H9 (cell line): ENCODE measurements at regions not wholly inside any gene's neighbourhood (a gene's known extent, or its start where the extent isn't known, plus 50 kb on each side); places are given as distances from the start of the nearest gene placed in this dataset.

Experiments
- DNase-seq: peaks from one replicate; pipeline ENCODE4 v3.0.0-alpha.2; 2017
- H2AFZ ChIP-seq: one replicate; pipeline ENCODE4 v1.6.1; 2013; ENCODE audit warnings: mild to moderate bottlenecking, low read length, control low read depth, moderate library complexity
- H2AK5ac ChIP-seq: 2 replicates; pipeline ENCODE4 v1.6.1; 2013; ENCODE audit warnings: low read length, control low read depth, mixed read lengths; ENCODE audit not compliant: insufficient read length
- H2BK120ac ChIP-seq: one replicate; pipeline ENCODE4 v1.6.1; 2013; ENCODE audit warnings: low read depth, mild to moderate bottlenecking, low read length, control low read depth, inconsistent platforms; ENCODE audit not compliant: poor library complexity, severe bottlenecking
- H2BK12ac ChIP-seq: 2 replicates; pipeline ENCODE4 v1.6.1; 2013; ENCODE audit warnings: low read length, control low read depth, mixed read lengths, low read depth; ENCODE audit not compliant: insufficient read length
- H2BK15ac ChIP-seq: 2 replicates; pipeline ENCODE4 v1.6.1; 2013; ENCODE audit warnings: low read depth, low read length, control low read depth
- H2BK20ac ChIP-seq: one replicate; pipeline ENCODE4 v1.6.1; 2013; ENCODE audit warnings: low read depth, mild to moderate bottlenecking, low read length, control low read depth, inconsistent platforms; ENCODE audit not compliant: poor library complexity, severe bottlenecking
- H2BK5ac ChIP-seq: 2 replicates; pipeline ENCODE4 v1.6.1; 2013; ENCODE audit warnings: low read length, control low read depth, mixed read lengths; ENCODE audit not compliant: insufficient read length
- H3K14ac ChIP-seq: 2 replicates; pipeline ENCODE4 v1.6.1; 2013; ENCODE audit warnings: low read length, control low read depth; ENCODE audit not compliant: insufficient read depth
- H3K18ac ChIP-seq: 2 replicates; pipeline ENCODE4 v1.6.1; 2013; ENCODE audit warnings: low read depth, mild to moderate bottlenecking, mixed read lengths, low read length, control low read depth; ENCODE audit not compliant: insufficient read length
- H3K23ac ChIP-seq: 2 replicates; pipeline ENCODE4 v1.6.1; 2013; ENCODE audit warnings: low read length, control low read depth, mixed read lengths, low read depth; ENCODE audit not compliant: insufficient read length
- H3K23me2 ChIP-seq: 2 replicates; pipeline ENCODE4 v1.6.1; 2013; ENCODE audit warnings: low read depth, mild to moderate bottlenecking, mixed read lengths, low read length, control low read depth; ENCODE audit not compliant: insufficient read length, poor library complexity, severe bottlenecking
- H3K27ac ChIP-seq: 2 replicates; pipeline ENCODE4 v1.5.1; 2013; ENCODE audit warnings: low read length, control low read depth, mixed read lengths, low read depth; ENCODE audit not compliant: insufficient read length
- H3K27me3 ChIP-seq: 2 replicates; pipeline ENCODE4 v1.6.1; 2013; ENCODE audit warnings: low read length, control low read depth, inconsistent platforms; ENCODE audit not compliant: insufficient read depth
- H3K4ac ChIP-seq: 2 replicates; pipeline ENCODE4 v1.6.1; 2013; ENCODE audit warnings: low read depth, mild to moderate bottlenecking, control low read depth, inconsistent platforms, low read length, moderate library complexity
- H3K4me1 ChIP-seq: 2 replicates; pipeline ENCODE4 v1.6.1; 2013; ENCODE audit warnings: low read length, control low read depth, inconsistent platforms; ENCODE audit not compliant: insufficient read depth
- H3K4me2 ChIP-seq: 2 replicates; pipeline ENCODE4 v1.6.1; 2013; ENCODE audit warnings: low read length, control low read depth, mixed read lengths; ENCODE audit not compliant: insufficient read length, insufficient read depth
- H3K56ac ChIP-seq: 2 replicates; pipeline ENCODE4 v1.6.1; 2013; ENCODE audit warnings: low read depth, mild to moderate bottlenecking, mixed read lengths, low read length, control low read depth; ENCODE audit not compliant: insufficient read length
- H3K79me1 ChIP-seq: 2 replicates; pipeline ENCODE4 v1.6.1; 2013; ENCODE audit warnings: low read depth, mild to moderate bottlenecking, moderate library complexity, low read length, control low read depth, inconsistent platforms; ENCODE audit not compliant: insufficient read depth, poor library complexity, severe bottlenecking
- H3K79me2 ChIP-seq: 2 replicates; pipeline ENCODE4 v1.6.1; 2013; ENCODE audit warnings: low read length, control low read depth, inconsistent platforms; ENCODE audit not compliant: insufficient read depth
- H3K9ac ChIP-seq: 2 replicates; pipeline ENCODE4 v1.6.1; 2013; ENCODE audit warnings: low read length, control low read depth, mixed read lengths; ENCODE audit not compliant: insufficient read length; ENCODE audit errors: extremely low read depth
- H3K9me3 ChIP-seq: one replicate; pipeline ENCODE4 v1.6.1; 2013; ENCODE audit warnings: low read depth, low read length, inconsistent platforms; ENCODE audit not compliant: control insufficient read depth
- H3T11ph ChIP-seq: one replicate; pipeline ENCODE4 v1.6.1; 2013; ENCODE audit warnings: mild to moderate bottlenecking, low read length, control low read depth, inconsistent platforms
- H4K20me1 ChIP-seq: one replicate; pipeline ENCODE4 v1.6.1; 2013; ENCODE audit not compliant: control insufficient read depth, insufficient read length, insufficient read depth
- H4K5ac ChIP-seq: 2 replicates; pipeline ENCODE4 v1.6.1; 2013; ENCODE audit warnings: low read depth, mild to moderate bottlenecking, mixed read lengths, low read length, control low read depth; ENCODE audit not compliant: insufficient read length
- H4K8ac ChIP-seq: replicated peaks from 2 replicates; pipeline ENCODE4 v1.6.1; 2013; ENCODE audit warnings: low read length, control low read depth, mixed read lengths, low read depth; ENCODE audit not compliant: insufficient read length
- H4K91ac ChIP-seq: 2 replicates; pipeline ENCODE4 v1.6.1; 2013; ENCODE audit warnings: low read depth, mild to moderate bottlenecking, moderate library complexity, mixed read lengths, low read length, control low read depth; ENCODE audit not compliant: insufficient read length
- H3K27ac Mint-ChIP-seq, 3 experiments: 2 replicates in 2 of 3; 3 replicates in 1 of 3; pipeline ENCODE4 v1.8.0; 2020 to 2021; ENCODE audit warnings: mixed read lengths in 3 of 3, mild to moderate bottlenecking in 1 of 3, moderate library complexity in 1 of 3
- H3K27me3 Mint-ChIP-seq: 2 replicates; pipeline ENCODE4 v1.8.0; 2021; ENCODE audit warnings: low read depth, mild to moderate bottlenecking, moderate library complexity, mixed read lengths
- H3K36me3 Mint-ChIP-seq, 3 experiments: 2 replicates in 2 of 3; 3 replicates in 1 of 3; pipeline ENCODE4 v1.8.0; 2020 to 2021; ENCODE audit warnings: low read depth in 3 of 3, mixed read lengths in 3 of 3; ENCODE audit not compliant: insufficient read depth in 1 of 3
- H3K4me1 Mint-ChIP-seq, 2 experiments: 2 replicates each; pipeline ENCODE4 v1.8.0; 2020; ENCODE audit warnings: mixed read lengths in 2 of 2
- H3K4me3 Mint-ChIP-seq, 2 experiments: 2 replicates in 1 of 2; 3 replicates in 1 of 2; pipeline ENCODE4 v1.8.0; 2020 to 2021; ENCODE audit warnings: mild to moderate bottlenecking in 2 of 2, mixed read lengths in 2 of 2, moderate library complexity in 1 of 2
- H3K9me3 Mint-ChIP-seq, 2 experiments: 2 replicates in 1 of 2; 3 replicates in 1 of 2; pipeline ENCODE4 v1.8.0; 2020; ENCODE audit warnings: mild to moderate bottlenecking in 2 of 2, mixed read lengths in 2 of 2, moderate library complexity in 1 of 2
- CTCF ChIP-seq: fragments of 200-600 bp; sonication (generic); conservative IDR thresholded peaks from 3 replicates; pipeline ENCODE4 v1.8.0; 2021; ENCODE audit warnings: antibody characterized with exemption, mild to moderate bottlenecking
- WGBS: extraction: QIAGEN DNeasy Blood & Tissue Kit; methylation state at CpG from one replicate; pipeline ENCODE4 v1.1.7; 2013; ENCODE audit warnings: missing lambda C conversion rate, low lambda C conversion rate, mixed read lengths; ENCODE audit not compliant: insufficient read length; ENCODE audit errors: extremely low coverage; 5-methylcytosine and 5-hydroxymethylcytosine counted together

GRCh38 chr4:12421364-12421763 is 992.7 kb upstream of the HS3ST1 start:
- Histone ChIP-seq H2BK15ac (no peak overlapping the region), H3K4ac (no peak overlapping the region), H2BK12ac (no peak overlapping the region), H3K18ac (no peak overlapping the region), H3K79me2 (no peaks in the 10 kb centered on the region), H3K56ac (no peak overlapping the region), H2BK20ac (no peak overlapping the region), H3K27me3 (no peaks in the 10 kb centered on the region), H3K27ac (no peak overlapping the region), H3K4me1 (no peaks in the 10 kb centered on the region), H3K79me1 (no peaks in the 10 kb centered on the region), H3K9me3 (no peaks in the 10 kb centered on the region), H3K23me2 (no peaks in the 10 kb centered on the region), H3K9ac (no peak overlapping the region), H2AK5ac (no peak overlapping the region), H3T11ph (no peak overlapping the region), H4K91ac (no peak overlapping the region), H3K4me2 (no peak overlapping the region), H3K14ac (no peak overlapping the region), H4K8ac (no peak overlapping the region), H2BK120ac (no peak overlapping the region), H4K5ac (no peak overlapping the region), H3K23ac (no peak overlapping the region), H4K20me1 (no peaks in the 10 kb centered on the region), H2BK5ac (no peak overlapping the region), H2AFZ (no peak overlapping the region)
- Mint-ChIP-seq H3K9me3 (peaks cover 3 to 6% of the 10 kb centered on the region in 2 experiments; a peak in 3 of 5 replicates), H3K27me3 (no peaks in the 10 kb centered on the region; the same call in 1 of the 2 replicates), H3K36me3 (peaks cover 0 to 8% (median 0%) of the 10 kb centered on the region in 3 experiments; a peak in 2 of 7 replicates), H3K4me3 (no peak overlapping the region), H3K27ac (no peak overlapping the region), H3K4me1 (peaks cover 4 to 6% of the 10 kb centered on the region in 2 experiments; a peak in 2 of 4 replicates)
- no CpG with 5 or more reads among the region's 5 CpGs for WGBS
- TF ChIP-seq CTCF, result no peak
- no peak for DNase-seq
